ENCODE measurements at regions not wholly inside any gene's neighbourhood (a gene's known extent, or its start where the extent isn't known, plus 50 kb on each side); places are given as distances from the start of the nearest gene placed in this dataset.
A peak's percentile ranks its signal among the peaks of the same experiment; 100 is the strongest.
"Not testable (repeated sequence)": the region's sequence is repeated elsewhere in the genome, so short reads cannot be mapped to it uniquely, and the experiment has no call there.

DNA sequence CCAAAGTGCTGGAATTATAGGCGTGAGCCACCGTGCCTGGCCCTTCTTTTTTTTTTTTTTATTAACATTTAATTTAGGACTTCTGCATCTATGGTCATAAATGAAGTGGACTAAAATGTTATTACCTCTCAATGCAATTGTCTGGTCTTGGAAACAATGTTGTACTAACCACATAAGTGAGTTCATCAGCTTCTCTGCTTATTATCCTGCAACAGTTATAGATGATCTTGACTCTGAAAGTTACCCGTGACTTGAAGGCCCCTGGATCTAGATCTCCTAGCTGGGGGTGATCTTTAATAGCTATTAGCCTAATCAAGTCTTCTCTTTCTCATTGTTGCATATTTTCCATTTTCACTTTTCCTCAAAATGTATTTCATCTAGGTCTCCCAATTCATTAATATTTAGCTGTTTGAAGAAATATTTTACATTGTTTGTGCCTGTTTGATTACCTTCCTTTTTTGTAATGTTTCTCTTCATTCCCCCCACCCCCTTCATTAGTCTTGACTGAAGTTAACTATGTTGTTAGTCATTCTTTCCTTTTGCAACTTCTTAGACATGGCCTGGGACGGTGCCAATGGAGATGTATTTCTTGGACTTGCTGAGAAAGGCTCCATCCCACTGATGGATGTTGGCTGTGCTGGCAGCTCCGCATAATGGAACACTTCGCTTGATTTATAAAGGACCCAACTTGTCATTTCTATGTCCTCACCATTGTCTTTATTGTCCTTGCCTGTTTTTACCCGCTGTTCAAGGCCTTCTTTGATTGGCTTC, 141.6 kb upstream of the RIOK3 start:
- peak; percentile 95 for DNase-seq

DNA sequence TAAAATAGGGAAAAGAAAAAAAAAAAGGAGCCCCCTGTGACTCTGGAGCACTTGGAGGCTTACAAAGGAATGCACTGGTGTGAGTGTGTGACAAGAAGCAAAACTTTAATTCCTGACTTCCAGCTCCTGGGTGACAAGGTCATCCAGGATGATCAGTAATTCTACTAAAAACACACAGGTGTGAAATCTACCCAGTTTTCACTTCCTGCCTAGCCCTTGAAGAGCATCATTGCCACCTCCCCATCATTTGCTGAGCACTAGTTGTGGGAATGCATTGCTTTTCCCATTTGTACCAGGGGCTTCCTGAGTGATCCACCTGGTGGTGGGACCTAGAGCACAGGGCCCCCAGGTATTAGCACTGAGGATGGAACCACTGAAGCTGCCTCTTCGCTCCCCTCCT, 139.7 kb upstream of the RIOK3 start:
- no peak for DNase-seq

DNA sequence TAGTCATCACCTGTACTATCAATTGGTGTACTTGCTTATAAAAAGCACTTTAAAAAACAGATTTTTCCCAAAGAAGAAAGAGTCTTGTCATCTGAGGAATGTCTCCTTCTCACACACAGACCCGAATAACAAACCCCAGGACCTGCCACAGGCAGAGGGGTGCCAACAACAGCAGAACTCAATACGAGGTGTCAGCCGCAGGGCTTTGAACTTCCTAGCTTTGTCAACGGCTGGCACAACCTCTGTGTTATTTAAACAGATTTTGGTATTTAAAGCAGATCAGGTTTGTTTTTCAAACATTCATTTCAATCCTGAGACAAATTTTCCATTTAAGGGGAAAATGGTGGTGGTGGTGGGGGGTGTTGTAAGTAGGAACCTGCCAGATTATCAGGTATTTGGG, 138.4 kb upstream of the RIOK3 start:
- DNase-seq: no peak

DNA sequence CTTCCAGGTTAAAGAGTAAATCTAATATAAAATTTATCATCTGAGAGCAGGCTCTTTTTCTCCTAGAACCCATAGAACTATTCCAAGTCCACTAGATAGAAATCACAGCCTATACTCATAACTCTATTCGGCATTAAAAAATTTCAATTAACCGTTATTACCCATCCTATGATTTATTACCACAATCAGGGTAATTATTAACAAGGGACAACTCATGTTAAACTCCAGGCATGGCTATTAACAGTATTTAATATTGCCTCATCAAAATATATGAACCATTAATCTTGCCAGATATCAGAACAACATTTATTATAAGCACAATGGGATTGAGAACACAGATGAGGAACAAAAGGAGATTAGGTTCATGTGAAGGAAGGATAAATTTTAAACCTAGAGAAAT, 136.8 kb upstream of the RIOK3 start:
- no peak for DNase-seq

DNA sequence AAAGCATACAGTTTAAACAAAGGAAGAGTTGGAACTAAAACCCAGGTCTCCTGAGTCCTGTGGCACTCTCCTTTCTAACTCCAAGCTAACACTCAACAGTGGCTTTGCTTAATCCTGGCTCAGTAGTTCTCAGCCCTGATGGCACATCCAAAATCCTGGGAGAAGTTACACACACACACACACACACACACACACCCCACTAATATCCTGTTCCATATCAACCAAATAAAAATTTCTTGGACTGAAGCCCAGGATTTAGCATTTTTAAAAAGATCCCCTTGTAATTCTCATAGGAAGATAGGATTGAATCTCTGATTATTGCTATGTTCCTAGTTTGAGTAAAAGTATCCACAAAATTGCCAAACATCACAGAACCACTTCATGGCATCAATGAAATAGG, 136.1 kb upstream of the RIOK3 start:
- DNase-seq: no peak

DNA sequence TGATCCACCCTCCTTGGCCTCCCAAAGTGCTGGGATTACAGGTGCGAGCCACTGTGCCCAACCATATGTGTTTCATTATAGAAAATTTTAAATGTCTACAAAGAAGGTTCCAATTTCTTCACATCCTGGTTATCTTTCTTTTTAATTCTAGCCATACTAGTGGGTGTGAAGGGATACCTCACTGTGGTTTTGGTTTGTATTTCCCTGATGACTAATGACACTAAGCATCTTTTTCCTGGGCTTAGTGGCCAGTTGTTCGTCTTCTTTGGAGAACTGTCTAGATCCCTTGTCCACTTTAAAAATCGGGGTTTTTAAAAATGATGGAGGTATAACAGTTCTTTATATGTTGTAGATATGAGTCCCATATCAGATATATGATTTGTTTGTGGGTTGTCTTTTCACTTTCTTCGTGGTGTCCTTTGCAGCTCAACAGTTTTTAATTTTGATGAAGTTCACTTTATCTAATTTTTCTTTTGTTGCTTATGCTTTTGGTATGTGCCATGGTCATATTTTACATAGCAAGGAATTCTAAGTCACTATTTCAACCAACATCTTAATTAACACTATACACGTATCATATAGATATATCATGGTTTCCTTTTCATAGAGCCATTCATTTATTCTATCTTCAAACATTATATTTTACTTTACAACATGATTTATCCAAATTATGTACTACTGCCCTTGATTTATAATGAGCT, 135.0 kb upstream of the RIOK3 start:
- peak; percentile 81 for DNase-seq

DNA sequence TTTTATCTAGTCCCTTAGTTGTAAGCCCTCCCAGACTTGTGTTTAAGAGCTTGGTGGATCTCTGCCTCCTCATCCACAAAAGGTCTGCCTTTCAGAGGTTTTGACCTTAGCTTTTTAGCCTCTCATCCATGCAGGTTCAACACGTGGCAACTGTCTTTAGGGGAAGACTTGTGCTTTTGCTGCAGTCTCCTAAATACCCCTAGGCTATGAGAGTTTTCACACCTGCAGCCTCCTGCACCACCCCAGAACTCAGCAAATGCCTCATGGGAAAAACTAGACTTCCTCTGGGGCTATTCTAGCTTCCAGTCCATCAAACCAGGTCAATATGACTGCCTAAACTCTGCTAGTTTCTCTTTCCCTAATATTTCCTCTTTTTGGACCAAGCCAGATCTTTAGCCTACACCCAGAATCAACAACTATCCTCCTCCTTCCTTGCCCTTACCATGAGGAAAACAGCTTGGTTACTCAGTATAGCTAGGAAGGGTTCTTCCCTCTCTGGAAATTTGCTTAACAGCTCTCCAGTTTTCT, 132.3 kb upstream of the RIOK3 start:
- DNase-seq: no peak

DNA sequence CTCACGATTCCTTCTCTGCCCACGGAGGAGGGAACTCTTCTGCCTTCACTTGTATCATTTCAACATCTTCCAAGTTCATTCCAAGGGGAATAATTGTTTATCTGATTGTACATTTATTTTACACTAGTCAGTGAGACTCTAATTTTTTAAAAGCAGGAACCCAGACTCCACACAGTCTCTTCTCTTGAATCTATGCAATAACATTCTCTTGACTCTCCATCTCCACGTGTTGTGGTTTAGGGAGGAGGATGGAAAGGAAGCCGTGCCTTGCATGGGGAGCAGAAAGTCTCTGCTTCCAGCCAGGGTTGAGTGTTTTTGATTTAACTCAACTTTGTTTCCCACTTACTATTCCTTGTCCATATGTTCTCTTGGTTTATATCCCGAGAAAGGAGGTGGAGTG, 131.1 kb upstream of the RIOK3 start:
- DNase-seq: peak; percentile 84

DNA sequence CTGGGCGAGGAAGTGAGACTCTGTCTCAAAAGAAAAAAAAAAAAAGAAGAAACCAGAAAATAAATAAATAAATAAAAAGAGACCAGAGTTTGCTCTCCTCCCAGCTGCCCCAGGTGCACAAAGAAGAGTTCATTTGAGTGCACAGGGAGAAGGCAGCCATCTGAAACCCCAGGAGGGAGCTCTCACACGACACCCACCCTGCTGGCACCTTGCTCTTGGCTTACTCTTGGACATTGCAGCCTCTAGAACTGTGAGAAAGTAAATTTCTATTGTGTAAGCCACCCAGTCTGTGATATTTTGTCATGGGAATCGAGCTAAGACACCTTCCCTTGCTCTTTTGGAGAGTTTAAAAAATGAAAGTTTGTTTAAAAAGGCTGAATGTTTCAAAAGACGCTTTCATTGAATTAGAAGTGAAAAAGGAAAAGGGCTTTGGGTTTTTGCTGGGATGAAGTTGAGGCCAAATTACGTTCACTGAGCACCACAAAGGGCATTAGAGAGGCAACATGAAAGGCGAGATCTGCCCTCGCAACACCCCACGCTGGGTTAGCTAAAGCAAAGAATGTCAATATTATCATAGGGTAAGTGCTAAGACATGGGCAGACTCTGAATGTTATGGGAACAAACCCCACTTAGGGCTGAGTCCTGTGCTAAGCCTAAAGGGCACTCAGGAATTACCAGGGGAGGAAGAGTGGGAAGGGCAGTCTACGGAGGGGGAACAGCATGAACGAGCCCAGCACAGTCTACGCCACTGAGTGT, 128.9 kb upstream of the RIOK3 start:
- no peak for DNase-seq

DNA sequence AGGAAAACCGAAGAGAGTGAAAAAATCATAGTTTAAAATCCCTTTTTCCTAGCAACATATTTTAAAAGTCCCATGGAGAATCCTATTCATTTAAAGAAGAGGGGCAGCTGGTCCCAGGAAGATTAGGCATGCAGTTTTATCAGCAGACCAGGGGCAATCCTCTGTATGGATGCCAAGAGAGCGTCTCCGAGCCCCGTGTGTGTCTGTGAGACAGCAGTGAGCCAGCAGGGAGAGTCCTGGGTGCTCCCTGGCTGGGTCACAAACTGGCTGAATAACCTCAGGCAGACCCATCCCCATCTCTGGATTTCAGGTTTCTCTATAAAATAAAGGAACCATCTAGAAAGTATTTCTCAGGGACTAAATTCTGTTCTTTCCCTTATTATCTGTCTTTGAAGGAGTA, 128.2 kb upstream of the RIOK3 start:
- no peak for DNase-seq

DNA sequence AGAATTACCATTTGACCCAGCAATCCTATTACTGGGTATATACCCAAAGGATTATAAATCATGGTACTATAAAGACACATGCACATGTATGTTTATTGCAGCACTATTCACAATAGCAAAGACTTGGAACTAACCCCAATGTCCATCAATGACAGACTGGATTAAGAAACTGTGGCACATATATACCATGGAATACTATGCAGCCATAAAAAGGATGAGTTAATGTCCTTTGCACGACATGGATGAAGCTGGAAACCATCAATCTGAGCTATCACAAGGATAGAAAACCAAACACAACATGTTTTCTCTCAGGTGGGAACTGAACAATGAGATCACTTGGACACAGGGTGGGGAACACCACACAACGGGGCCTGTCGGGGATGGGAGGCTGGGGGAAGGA, 123.4 kb upstream of the RIOK3 start:
- not testable (repeated sequence) for DNase-seq

DNA sequence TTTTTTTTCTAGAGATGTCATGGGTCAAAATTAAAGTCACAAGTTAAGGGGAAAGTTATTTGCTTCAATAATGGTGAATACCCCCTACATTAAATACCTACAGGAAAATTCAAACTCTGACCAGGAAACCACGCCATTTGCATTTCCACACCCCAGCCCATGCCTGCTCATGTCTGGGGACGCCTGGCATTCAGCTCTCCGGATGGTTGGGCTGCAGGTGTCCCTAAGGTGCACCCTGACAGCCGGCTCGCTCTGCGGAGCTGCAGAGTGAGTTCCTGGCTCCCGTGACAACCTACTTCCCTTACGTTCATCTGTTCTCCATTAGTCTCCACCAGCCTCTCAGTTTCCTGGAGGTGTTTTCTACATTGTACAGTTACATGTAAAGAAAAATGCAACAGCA, 122.7 kb upstream of the RIOK3 start:
- no peak for DNase-seq

DNA sequence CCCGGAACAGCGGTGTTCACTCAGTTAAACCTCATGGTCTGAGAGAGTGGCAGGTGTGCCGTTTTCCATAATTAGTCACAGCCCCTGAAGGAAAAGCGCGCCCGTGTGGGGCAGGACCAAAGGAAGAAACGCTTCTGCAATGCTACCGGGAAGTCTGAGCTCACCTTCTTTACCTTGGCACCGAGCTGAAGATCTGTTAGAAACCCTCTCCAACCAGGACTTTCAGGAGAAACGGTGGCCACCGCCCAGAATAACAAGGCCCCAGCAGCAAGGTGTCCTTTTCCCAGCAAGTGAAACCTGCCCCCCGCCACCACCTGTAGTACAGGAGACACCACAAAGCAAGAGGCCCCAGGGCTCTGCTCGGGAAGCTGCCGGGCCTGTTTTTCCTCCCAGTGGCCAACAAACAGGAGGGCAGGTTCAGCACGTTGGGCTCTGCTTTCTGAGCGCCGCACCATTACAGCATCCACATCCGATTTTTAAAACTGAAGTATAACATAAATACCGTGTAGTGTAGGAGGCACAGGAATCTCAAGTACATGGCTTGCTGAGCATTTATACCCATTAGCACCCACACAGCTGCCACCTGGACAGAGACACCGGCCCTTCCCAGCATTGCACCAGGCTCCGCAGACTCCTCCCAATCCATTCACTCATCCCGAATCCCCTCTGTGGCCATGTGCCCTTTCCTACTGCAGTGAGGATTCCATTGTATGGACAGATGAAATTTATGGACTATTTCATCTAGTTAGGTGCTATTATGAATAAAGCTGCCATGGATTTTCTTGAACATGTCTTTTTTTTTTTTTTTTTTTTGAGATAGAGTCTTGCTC, 121.8 kb upstream of the RIOK3 start:
- no peak for DNase-seq

DNA sequence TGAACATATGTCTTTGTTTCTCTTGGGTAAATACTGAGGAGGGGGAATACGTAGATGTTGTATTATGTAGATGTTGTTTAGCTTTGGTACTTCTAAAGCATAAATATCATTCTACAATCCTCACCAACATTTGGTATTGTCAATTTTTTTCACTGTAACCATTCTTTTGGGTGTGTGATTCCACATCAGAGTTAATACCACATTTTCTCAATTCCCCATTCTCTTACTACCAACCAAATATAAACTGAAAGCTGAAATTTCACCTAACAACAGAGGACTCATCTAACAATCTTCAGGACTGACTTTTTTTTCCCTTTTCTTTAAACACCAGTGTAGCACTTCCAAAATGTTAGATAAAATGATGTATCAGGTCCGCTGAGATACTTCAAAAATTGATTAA, 120.7 kb upstream of the RIOK3 start:
- no peak for DNase-seq

DNA sequence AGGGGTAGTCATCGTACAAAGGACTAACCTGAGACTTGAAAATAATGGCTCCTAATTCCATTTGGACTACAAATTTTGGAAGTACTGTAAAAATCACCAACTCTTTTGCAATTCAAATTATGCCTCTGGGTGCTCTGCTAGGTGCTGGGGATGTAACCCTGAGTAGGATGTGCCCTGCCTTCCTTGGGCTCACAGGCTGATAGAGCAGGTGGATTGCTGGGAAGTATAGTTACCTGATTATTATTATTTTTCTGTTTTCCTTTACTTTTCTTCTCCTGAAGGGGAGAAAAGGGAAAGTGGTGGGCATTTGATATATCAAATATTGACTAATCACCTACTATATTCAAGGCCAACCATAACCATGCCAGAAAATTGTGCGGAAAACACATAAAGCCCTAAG, 119.3 kb upstream of the RIOK3 start:
- no peak for DNase-seq

DNA sequence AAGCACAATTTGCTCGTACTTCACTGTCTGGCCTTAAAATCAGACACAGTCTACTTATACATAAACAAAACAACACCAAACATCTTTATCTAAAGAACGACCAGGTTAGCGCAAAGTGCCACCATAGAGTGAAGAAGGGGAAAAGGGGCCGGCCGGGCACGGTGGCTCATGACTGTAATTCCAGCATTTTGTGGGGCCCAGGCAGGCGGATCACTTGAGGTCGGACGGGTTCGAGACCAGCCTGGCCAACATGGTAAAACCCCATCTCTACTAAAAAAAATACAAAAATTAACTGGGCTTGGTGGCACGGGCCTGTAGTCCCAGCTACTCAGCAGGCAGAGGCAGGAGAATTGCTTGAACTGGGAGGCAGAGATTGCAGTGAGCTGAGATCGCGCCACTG, 118.5 kb upstream of the RIOK3 start:
- DNase-seq: no peak

DNA sequence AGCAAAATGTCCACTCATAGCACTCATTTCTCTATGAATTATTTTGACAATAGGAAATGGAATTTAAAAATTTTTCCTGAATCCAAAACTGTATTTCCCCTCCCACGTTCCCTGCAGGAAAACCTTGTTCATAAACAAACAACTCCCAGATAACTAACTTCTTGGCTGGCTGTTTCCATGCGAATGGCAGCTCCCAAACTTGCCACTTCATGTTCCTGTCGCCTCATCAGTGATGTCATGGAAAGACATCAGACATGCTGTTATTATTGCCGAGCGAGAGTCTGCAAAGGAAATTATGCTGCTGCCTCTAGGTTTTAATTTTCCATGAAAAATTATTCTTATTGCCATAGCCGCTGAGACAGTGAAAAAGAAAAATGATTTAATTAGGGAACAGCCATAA, 117.0 kb upstream of the RIOK3 start:
- DNase-seq: no peak

DNA sequence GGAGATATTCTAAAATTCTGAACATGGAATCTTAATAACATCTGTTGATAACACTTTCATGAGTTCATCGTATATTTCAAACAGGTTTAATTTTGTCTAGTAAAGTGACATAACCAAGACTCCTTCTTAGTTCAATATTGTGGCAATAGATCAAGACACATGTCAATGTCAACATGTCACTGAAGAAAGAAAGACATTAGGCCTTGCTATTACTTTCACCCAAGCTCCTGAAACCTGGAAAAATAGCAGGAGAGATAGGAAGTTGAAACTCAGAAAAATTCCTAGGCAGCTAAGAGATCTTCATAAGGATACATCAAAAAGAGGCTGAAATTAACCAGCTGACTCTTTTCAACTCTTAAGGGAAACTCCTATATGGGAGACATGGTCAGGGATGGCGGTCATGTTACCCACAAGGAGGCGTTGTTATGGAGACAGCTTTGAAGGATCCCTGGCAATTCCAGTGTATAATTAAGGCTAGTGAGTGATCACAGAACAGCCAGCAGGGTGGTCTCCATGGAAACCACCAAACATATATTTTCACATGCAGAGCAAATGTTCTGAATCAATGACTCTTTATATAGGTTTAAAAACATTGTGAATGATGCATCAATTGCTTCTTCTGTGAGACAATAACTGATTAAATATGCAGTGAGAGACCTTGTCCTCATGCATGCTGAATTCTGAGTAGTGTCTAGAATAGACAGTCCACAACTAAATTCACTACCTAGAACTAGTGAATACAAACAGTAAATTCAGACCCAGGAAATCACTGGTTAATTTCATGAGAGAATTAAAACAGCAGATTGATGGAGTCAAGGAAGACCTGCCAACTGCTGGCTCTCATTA, 115.3 kb upstream of the RIOK3 start:
- DNase-seq: peak; percentile 77

DNA sequence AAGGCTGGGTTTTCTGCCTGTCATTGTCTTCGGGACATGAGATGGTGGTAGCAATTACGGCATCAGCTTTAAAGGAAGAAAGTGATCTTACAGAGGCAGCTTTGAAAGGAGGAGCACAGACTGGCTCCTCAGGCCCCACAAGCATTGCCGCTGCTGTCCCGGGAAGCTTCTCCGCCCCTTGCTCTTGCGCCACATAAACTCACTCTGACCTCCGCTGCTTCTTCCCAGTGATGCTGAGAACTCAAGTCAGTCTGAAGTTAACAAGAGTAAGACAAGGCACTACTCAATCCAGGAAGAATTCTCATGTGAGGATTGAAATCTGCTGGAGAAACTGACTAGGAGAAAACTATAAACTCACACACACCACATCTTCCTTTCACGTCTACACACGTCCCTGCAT, 112.4 kb upstream of the RIOK3 start:
- peak; percentile 35 for DNase-seq

DNA sequence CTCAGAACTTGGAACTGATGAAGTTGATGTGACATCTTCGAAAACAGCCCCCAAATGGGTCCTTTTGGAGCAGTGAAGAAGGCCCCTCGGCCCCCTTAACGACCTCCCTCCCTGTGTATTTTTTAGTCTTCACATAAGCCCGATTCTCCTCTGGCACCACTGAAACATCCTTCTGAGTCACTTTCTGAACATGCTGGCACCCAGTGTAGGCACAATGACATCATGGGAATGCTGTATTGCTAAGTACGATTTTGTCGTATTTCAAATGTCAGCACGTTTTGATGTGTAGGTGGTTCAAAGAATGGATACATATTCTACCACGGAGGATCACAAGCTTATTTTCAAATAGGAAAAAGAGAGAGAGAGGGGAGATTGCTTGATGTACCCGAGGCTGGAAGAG, 111.7 kb upstream of the RIOK3 start:
- no peak for DNase-seq

DNA sequence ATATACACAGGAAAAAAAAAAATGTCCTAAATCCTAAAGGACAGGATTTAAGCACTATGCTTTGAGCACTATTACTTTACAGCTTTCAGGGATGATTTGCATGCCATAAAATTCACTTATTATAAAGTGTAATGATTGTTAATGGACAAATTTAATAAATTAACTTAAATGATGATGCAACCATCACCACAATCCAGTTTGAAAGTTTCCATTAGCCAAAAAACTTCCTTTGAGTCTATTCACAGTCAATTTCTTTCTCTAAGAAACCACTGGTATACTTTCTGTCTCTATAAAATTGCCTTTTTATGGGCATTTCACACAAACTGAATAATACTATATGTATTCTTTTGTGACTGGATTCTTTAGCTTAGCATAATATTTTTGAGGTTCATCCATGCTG, 111.1 kb upstream of the RIOK3 start:
- no peak for DNase-seq

DNA sequence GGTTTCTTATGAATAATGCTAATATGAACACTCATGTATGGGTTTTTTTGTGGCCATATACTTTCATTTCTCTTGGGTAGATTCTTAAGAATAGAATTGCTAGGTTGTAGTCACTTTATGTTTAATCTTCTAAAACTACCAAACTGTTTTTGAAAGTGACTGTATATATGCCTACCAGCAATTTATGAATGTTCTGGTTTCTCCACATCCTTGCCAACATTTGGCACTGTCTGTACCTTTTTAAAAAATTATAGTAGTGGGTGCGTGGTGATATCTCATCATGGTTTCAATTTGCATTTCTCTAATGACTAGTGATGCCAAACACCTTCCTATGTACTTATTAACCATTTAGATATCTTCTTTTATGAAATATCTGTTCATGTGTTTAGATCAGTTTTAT, 110.6 kb upstream of the RIOK3 start:
- DNase-seq: no peak

Data from fibroblast of skin of abdomen (primary cell).